T47D (cell line): ENCODE measurements at regions not wholly inside any gene's neighbourhood (a gene's known extent, or its start where the extent isn't known, plus 50 kb on each side); places are given as distances from the start of the nearest gene placed in this dataset.
"Not testable (repeated sequence)": the region's sequence is repeated elsewhere in the genome, so short reads cannot be mapped to it uniquely, and the experiment has no call there.

Experiments used
- DNase-seq, 2 experiments: peaks; one replicate each; pipeline versions ENCODE4 v3.0.0 to v3.0.0-alpha.2; 2011 to 2012; ENCODE audit warnings: low read depth in 1 of 2, low spot score in 1 of 2
- JUND ChIP-seq: IDR thresholded peaks from 2 replicates; pipeline ENCODE4 v1.6.1; 2012; ENCODE audit warnings: low read depth
- in situ Hi-C: cut with HindIII; loops from 2 replicates; pipeline ENCODE4 v1.10.0; 2016; ENCODE audit warnings: low sequenced_read_pairs, low pct_unique_long_range_greater_than_20kb

GRCh38 chr13:93036380-93036779 lies 190.2 kb upstream of the GPC6 start:
- no peak for DNase-seq
- TF ChIP-seq JUND: no peak
- in situ Hi-C loops: no loop called here

GRCh38 chr13:93037780-93038179 lies 188.8 kb upstream of the GPC6 start:
- TF ChIP-seq JUND: no peak
- DNase-seq: no peak
- in situ Hi-C loops: no loop called here

GRCh38 chr13:93038187-93038586 lies 188.4 kb upstream of the GPC6 start:
- no peak for TF ChIP-seq JUND
- in situ Hi-C loops: no loop called here
- no peak for DNase-seq

- TF ChIP-seq JUND: no peak
- in situ Hi-C loops: no loop called here
- DNase-seq: no peak
Measured at GRCh38 chr13:93039131-93039530, 187.5 kb upstream of the GPC6 start.

- in situ Hi-C loops, DNase-seq: not testable (repeated sequence)
Measured at GRCh38 chr13:93041566-93041965, 185.0 kb upstream of the GPC6 start.

GRCh38 chr13:93045836-93046235 lies 180.8 kb upstream of the GPC6 start:
- no peak for TF ChIP-seq JUND
- in situ Hi-C loops: no loop called here
- DNase-seq: no peak

- in situ Hi-C loops: no loop called here
- no peak for DNase-seq
- no peak for TF ChIP-seq JUND
Measured at GRCh38 chr13:93055233-93055632, 171.4 kb upstream of the GPC6 start.

GRCh38 chr13:93058301-93058700 lies 168.3 kb upstream of the GPC6 start:
- no peak for TF ChIP-seq JUND
- no peak for DNase-seq
- in situ Hi-C loops: no loop called here

- DNase-seq: no peak
- TF ChIP-seq JUND: no peak
- in situ Hi-C loops: no loop called here
Measured at GRCh38 chr13:93060144-93060543, 166.5 kb upstream of the GPC6 start.

GRCh38 chr13:93066187-93066586 lies 160.4 kb upstream of the GPC6 start:
- in situ Hi-C loops: no loop called here
- no peak for DNase-seq

GRCh38 chr13:93079294-93079693 lies 147.3 kb upstream of the GPC6 start:
- DNase-seq: no peak
- in situ Hi-C loops: no loop called here
- no peak for TF ChIP-seq JUND

More at GRCh38 chr13:93066187-93066586, 160.4 kb upstream of the GPC6 start:
- no peak for TF ChIP-seq JUND

GRCh38 chr13:93080166-93080565 lies 146.4 kb upstream of the GPC6 start:
- DNase-seq: no peak
- in situ Hi-C loops: no loop called here
- TF ChIP-seq JUND: no peak

- in situ Hi-C loops: no loop called here
- DNase-seq: peak in 1 of 2 experiments; percentile 57
- TF ChIP-seq JUND: no peak
Measured at GRCh38 chr13:93080587-93080986, 146.0 kb upstream of the GPC6 start.

- no peak for DNase-seq
- no peak for TF ChIP-seq JUND
- in situ Hi-C loops: no loop called here
Measured at GRCh38 chr13:93086329-93086728, 140.3 kb upstream of the GPC6 start.
